GM12874 (cell line): ENCODE measurements at regions not wholly inside any gene's neighbourhood (a gene's known extent, or its start where the extent isn't known, plus 50 kb on each side); places are given as distances from the start of the nearest gene placed in this dataset.

Experiments used
- CTCF ChIP-seq: IDR thresholded peaks from 2 replicates; pipeline ENCODE4 v1.5.1; 2011; ENCODE audit warnings: low read depth, mild to moderate bottlenecking, control low read depth, low read length, moderate library complexity; ENCODE audit not compliant: insufficient read depth

GRCh38 chr14:88961214-88961613 is 136.8 kb downstream of the TTC8 start:
- no peak for TF ChIP-seq CTCF

GRCh38 chr14:88962356-88962755 is 137.9 kb downstream of the TTC8 start:
- TF ChIP-seq CTCF, result no peak

- TF ChIP-seq CTCF, result no peak
These were observed 142.8 kb downstream of the TTC8 start for GRCh38 chr14:88967299-88967698.

- no peak for TF ChIP-seq CTCF
These were observed 150.8 kb downstream of the TTC8 start for GRCh38 chr14:88975043-88975830.

GRCh38 chr14:88975926-88976325 is 151.5 kb downstream of the TTC8 start:
- no peak for TF ChIP-seq CTCF

GRCh38 chr14:88981948-88982347 is 157.5 kb downstream of the TTC8 start:
- TF ChIP-seq CTCF, result no peak

- TF ChIP-seq CTCF, result no peak
These were observed 159.3 kb downstream of the TTC8 start for GRCh38 chr14:88983755-88984154.

- TF ChIP-seq CTCF, result no peak
These were observed 161.2 kb downstream of the TTC8 start for GRCh38 chr14:88985654-88986053.
